GM12874 (cell line): ENCODE measurements at regions not wholly inside any gene's neighbourhood (a gene's known extent, or its start where the extent isn't known, plus 50 kb on each side); places are given as distances from the start of the nearest gene placed in this dataset.

Experiments
- TF ChIP-seq, protein P1 (sequence below): IDR thresholded peaks from 2 replicates; pipeline ENCODE4 v1.5.1; 2011; ENCODE audit warnings: low read depth, mild to moderate bottlenecking, control low read depth, low read length, moderate library complexity; ENCODE audit not compliant: insufficient read depth

DNA sequence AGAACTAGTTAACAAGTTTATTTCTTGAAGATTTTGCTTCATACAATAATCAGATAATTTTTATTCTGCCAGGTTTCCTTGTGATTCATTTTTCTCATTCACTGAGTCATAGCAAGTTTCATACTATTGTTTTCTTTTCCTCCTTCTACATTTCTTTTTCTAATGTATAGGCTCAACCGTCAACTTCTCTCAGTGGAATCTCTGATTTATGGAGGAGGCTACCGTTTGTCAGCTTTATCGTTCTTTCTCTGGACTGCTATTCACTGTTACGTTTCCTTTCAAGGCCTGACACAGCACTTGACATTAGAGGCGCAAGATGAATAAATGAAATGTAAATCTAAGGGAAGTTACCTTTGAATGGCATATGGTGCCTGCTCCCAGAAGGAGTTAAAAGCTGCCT lies 284.3 kb upstream of the NR5A2 start:
- TF ChIP-seq, protein P1, sequence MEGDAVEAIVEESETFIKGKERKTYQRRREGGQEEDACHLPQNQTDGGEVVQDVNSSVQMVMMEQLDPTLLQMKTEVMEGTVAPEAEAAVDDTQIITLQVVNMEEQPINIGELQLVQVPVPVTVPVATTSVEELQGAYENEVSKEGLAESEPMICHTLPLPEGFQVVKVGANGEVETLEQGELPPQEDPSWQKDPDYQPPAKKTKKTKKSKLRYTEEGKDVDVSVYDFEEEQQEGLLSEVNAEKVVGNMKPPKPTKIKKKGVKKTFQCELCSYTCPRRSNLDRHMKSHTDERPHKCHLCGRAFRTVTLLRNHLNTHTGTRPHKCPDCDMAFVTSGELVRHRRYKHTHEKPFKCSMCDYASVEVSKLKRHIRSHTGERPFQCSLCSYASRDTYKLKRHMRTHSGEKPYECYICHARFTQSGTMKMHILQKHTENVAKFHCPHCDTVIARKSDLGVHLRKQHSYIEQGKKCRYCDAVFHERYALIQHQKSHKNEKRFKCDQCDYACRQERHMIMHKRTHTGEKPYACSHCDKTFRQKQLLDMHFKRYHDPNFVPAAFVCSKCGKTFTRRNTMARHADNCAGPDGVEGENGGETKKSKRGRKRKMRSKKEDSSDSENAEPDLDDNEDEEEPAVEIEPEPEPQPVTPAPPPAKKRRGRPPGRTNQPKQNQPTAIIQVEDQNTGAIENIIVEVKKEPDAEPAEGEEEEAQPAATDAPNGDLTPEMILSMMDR, result no peak

- TF ChIP-seq, protein P1, result no peak
These were observed 280.7 kb upstream of the NR5A2 start for GRCh38 chr1:199746666-199747384.

DNA sequence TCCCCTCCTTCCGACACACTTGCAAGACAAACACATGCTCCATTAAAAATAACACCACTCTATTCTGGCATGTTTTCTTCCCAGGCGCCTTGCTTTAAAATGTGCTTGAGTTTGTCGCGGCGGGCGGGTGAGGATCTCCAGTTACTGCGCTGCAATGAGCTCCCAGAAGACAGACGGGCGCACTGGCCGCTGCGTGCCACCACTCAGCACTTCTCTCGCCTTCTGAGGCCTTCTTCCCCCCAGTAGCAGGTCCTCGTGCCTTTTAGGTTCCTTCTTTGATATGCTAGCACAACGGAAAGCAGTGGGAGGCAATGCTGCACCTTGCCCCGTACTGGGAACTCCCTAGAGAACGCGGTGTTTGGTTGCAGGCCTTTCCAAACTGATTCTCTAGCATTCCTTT lies 279.5 kb upstream of the NR5A2 start:
- TF ChIP-seq, protein P1, result no peak

- TF ChIP-seq, protein P1, result no peak
These were observed 276.0 kb upstream of the NR5A2 start for GRCh38 chr1:199751506-199751905.

- TF ChIP-seq, protein P1, result no peak
These were observed 275.4 kb upstream of the NR5A2 start for GRCh38 chr1:199751962-199752687.

DNA sequence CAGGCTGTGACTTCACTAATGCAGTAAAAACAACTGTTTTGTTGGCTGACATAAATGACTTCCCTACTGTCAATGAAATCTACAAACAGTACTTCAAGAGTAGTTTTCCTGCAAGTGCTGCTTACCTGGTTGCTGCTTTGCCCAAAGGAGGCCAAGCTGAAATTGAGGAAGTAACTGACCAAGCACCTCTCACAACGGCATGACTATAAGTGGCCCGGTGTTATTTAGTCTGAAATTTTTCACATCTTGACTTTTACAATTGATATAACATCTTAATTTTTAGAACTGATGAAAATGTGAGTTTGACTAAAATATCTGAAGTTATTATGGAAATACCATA lies 274.9 kb upstream of the NR5A2 start:
- TF ChIP-seq, protein P1, result no peak

DNA sequence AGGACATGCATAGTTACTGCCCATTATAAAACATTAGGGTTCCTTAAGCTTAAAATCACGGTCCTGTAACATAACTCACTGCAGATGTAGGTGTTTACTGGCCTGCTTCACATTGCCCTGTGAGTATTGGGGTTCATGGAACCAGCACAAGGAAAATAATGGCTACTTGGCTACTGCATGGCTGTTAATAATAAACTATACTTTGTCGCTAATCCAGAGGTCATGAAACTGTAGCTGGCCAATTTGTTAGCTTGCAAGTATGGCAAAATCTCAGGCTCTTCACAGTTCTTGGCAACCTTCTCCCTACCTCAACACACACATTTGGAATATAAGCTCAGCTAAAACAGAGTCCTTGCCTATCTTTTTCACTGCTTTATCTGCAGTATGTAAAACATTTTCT lies 274.0 kb upstream of the NR5A2 start:
- TF ChIP-seq, protein P1, result no peak
